ENCODE measurements at regions not wholly inside any gene's neighbourhood (a gene's known extent, or its start where the extent isn't known, plus 50 kb on each side); places are given as distances from the start of the nearest gene placed in this dataset.

DNA sequence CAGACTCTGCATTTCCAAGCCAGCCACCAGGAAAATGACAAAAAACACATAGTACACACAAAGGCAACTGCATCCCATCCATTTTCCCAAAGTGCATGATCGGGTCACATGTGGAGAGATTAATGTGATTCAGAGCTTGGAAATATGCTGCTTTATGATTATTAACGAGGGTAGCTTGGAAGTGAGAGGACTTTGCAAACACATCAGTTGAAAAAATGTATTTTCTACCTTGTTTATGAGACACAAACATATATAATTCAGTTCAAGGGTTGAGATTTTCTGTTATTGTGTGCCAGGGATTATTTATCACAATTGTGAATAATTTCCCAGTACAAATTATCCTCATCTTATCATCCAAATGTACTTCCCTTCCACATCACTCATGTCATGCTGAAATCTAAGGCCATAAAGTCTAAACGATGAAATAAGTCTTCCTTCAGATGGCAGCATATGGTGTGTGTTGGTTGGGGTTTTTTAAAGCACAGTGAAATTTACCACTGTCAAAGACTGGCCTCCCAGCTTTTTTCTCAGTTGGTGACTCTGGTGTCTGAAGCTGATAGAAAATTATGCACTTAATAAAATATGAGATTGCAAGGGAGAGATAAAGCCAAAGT, 104.7 kb upstream of the ADAMTS18 start:
- TF ChIP-seq, protein P1, sequence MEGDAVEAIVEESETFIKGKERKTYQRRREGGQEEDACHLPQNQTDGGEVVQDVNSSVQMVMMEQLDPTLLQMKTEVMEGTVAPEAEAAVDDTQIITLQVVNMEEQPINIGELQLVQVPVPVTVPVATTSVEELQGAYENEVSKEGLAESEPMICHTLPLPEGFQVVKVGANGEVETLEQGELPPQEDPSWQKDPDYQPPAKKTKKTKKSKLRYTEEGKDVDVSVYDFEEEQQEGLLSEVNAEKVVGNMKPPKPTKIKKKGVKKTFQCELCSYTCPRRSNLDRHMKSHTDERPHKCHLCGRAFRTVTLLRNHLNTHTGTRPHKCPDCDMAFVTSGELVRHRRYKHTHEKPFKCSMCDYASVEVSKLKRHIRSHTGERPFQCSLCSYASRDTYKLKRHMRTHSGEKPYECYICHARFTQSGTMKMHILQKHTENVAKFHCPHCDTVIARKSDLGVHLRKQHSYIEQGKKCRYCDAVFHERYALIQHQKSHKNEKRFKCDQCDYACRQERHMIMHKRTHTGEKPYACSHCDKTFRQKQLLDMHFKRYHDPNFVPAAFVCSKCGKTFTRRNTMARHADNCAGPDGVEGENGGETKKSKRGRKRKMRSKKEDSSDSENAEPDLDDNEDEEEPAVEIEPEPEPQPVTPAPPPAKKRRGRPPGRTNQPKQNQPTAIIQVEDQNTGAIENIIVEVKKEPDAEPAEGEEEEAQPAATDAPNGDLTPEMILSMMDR (conservative IDR thresholded peaks at IDR 0.05; ENCODE audit: low read length), result no peak
- H3K4me3 ChIP-seq (ENCODE audit: low read length), result no peak overlapping the region
- no peak for DNase-seq (ENCODE audit: low read depth)

DNA sequence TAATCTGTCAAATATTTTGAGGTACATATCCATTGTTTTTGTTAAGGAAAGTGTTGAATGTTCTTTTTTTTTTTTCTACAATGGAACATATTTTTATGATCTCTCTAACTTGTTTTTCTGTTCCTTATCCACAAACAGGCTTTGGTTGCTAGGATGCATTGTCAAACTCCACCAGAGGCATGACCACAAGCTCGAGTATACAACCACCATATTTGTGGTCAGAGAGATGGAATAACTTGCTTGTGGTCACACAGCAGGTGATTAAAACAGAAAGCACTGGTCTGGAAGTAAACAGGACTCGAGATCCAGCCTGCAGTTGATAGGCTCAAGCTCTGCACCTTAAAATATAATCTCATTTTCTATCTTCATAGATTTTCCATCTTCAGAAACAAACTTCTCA, 105.8 kb upstream of the ADAMTS18 start:
- TF ChIP-seq, protein P1 (conservative IDR thresholded peaks at IDR 0.05; ENCODE audit: low read length), result no peak
- no peak overlapping the region for H3K4me3 ChIP-seq (ENCODE audit: low read length)
- DNase-seq (ENCODE audit: low read depth), result peak; percentile 91

DNA sequence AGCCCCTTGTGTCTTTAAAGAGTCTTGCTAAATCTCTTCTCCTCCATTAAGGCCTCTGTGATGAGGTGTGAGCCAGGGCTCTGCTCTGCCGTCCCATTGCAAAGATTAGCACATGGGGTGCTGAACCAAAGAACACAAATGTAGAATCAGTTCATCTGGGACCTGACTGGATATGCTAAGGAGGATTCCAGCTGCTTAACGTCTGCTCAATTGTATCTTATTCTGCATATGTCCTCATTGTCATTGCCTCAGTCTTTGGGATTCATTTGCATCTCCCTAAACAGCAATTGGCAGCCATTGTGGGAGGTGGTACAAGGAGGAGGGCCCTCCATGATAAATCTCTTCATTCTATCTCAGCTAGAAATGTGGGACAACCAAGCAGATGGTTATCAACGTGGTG, 106.3 kb upstream of the ADAMTS18 start:
- no peak overlapping the region for H3K4me3 ChIP-seq (ENCODE audit: low read length)
- TF ChIP-seq, protein P1 (conservative IDR thresholded peaks at IDR 0.05; ENCODE audit: low read length), result no peak
- DNase-seq (ENCODE audit: low read depth), result no peak

DNA sequence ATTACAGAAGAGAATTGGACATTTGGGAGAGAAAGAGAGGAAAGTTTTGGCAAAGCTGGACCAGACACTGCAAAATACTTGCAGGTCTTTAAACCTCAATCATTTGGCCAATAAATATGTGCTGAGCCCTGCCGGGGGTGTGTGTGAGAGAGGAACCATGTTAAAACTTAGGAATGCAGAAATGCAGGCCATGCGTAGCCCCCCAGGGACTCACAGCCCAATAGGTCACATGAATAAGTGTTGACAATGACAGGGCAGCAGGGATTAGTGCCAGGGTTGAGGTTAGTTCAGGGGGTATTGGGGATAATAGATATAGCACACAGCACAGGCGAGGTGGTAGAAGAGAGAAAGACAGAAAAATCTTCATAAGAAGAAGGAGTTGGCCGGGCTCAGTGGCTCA, 113.3 kb upstream of the ADAMTS18 start:
- no peak for DNase-seq (ENCODE audit: low read depth)
- TF ChIP-seq, protein P1 (conservative IDR thresholded peaks at IDR 0.05; ENCODE audit: low read length), result no peak
- H3K4me3 ChIP-seq (ENCODE audit: low read length), result no peak overlapping the region

DNA sequence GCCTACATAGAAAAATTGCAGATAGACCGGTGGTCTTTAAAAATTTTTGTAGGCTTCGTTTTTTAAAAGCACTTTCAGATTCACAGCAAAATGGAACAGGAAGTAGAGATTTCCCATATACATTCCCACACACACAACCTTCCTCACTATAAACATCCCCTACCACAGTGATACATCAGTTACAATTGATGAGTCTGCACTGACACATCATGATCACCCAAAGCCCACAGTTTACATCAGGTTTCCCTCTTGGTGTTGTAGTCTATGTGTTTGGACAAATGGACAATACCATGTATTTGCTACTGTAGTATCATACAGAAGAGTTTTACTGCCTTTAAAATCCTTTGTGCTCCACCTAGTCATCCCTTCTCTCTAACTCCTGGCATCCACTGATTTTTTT, 113.9 kb upstream of the ADAMTS18 start:
- TF ChIP-seq, protein P1 (conservative IDR thresholded peaks at IDR 0.05; ENCODE audit: low read length), result no peak
- H3K4me3 ChIP-seq (ENCODE audit: low read length), result no peak overlapping the region
- DNase-seq (ENCODE audit: low read depth), result no peak

DNA sequence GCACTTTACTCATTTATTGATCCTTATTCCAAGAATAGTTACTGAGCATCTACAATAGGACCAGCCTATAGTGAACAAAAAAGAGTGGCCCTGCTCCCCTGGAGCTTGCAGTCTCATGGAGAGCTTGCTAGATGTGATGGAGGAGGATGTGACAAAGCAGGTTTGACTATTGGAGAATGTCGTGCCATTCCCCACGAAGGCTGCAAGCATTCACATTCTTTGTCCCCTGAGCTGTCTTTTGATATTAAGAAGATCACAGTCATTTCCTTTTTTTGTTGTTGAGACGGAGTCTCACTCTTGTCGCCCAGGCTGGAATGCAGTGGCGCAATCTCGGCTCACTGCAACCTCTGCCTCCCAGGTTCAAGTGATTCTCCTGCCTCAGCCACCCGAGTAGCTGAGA, 115.0 kb upstream of the ADAMTS18 start:
- TF ChIP-seq, protein P1 (conservative IDR thresholded peaks at IDR 0.05; ENCODE audit: low read length), result no peak
- DNase-seq (ENCODE audit: low read depth), result peak; percentile 31
- H3K4me3 ChIP-seq (ENCODE audit: low read length), result no peak overlapping the region

DNA sequence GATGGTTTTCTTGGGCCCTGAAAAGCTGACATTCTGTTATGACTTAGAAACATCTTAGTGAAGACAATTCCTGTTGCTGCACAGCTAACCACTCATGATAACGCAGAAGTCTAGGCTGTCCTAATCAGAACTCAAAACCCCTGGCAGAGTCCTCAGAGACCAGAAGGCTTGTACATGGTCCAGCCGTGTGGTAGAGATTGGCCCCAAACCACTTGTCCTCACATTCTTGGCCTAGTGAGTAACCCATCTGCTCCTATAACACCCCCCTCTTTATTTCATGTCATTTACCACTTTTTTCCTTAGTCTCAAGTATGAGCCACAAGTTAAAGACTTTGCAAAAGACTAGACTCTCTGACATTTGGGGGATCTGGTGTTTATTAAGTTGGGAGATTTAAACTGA, 116.5 kb upstream of the ADAMTS18 start:
- H3K4me3 ChIP-seq (ENCODE audit: low read length), result no peak overlapping the region
- TF ChIP-seq, protein P1 (conservative IDR thresholded peaks at IDR 0.05; ENCODE audit: low read length), result no peak
- peak; percentile 86 for DNase-seq (ENCODE audit: low read depth)
